OCI-LY1 (cell line): ENCODE measurements at regions not wholly inside any gene's neighbourhood (a gene's known extent, or its start where the extent isn't known, plus 50 kb on each side); places are given as distances from the start of the nearest gene placed in this dataset.
"Not testable (repeated sequence)": the region's sequence is repeated elsewhere in the genome, so short reads cannot be mapped to it uniquely, and the experiment has no call there.

Experiments
- EZH2 ChIP-seq: fragments of 200-600 bp; sonication (generic), shearing (Covaris generic); IDR thresholded peaks from 2 replicates; pipeline ENCODE4 v1.8.0; 2017; ENCODE audit warnings: borderline replicate concordance, mixed run types, mild to moderate bottlenecking, antibody characterized with exemption, low read length, moderate library complexity, mixed read lengths
- TF ChIP-seq, protein P1 (sequence below): fragments of 200-600 bp; sonication (generic), shearing (Covaris generic); IDR thresholded peaks from 2 replicates; pipeline ENCODE4 v1.5.1; 2017; ENCODE audit warnings: mild to moderate bottlenecking, antibody characterized with exemption, low read length, moderate library complexity, mixed read lengths

DNA sequence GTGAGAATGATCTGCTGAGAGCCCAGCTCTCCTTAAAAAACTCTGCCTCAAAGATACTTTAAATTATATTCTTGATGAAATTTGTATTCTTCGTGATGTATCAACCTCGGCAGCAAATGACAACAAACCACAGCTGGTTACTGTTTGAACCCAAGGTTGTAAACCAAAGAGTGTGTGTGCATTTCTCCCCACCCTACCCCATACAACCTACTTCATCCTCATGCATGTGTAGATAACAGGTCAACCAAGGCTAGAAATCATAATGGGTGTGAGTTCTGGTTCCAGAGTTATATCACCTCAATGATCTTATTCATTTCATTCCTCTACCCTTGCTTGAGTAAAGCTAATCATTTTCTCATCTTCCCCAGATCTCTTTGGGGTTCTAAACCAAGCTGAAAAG, 58.8 kb upstream of the DPP6 start:
- TF ChIP-seq EZH2: not testable (repeated sequence)
- TF ChIP-seq, protein P1, sequence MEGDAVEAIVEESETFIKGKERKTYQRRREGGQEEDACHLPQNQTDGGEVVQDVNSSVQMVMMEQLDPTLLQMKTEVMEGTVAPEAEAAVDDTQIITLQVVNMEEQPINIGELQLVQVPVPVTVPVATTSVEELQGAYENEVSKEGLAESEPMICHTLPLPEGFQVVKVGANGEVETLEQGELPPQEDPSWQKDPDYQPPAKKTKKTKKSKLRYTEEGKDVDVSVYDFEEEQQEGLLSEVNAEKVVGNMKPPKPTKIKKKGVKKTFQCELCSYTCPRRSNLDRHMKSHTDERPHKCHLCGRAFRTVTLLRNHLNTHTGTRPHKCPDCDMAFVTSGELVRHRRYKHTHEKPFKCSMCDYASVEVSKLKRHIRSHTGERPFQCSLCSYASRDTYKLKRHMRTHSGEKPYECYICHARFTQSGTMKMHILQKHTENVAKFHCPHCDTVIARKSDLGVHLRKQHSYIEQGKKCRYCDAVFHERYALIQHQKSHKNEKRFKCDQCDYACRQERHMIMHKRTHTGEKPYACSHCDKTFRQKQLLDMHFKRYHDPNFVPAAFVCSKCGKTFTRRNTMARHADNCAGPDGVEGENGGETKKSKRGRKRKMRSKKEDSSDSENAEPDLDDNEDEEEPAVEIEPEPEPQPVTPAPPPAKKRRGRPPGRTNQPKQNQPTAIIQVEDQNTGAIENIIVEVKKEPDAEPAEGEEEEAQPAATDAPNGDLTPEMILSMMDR: not testable (repeated sequence)
